ENCODE measurements at regions not wholly inside any gene's neighbourhood (a gene's known extent, or its start where the extent isn't known, plus 50 kb on each side); places are given as distances from the start of the nearest gene placed in this dataset.

GRCh38 chr2:104340162-104340561 is 513.8 kb upstream of the POU3F3 start:
- no peak for TF ChIP-seq FOXM1 (IDR thresholded peaks at IDR 0.05; ENCODE audit: borderline replicate concordance, low read depth)
- no peak for TF ChIP-seq MAX (IDR thresholded peaks at IDR 0.05)
